Parathyroid adenoma (tissue), 2 donors: ENCODE measurements at regions not wholly inside any gene's neighbourhood (a gene's known extent, or its start where the extent isn't known, plus 50 kb on each side); places are given as distances from the start of the nearest gene placed in this dataset.

ENCODE experiments used
- H2AFZ ChIP-seq: fragments of 300-600 bp; sonication (generic); one replicate; pipeline ENCODE4 v1.7.0; 2017; ENCODE audit warnings: antibody characterized with exemption, mild to moderate bottlenecking
- H3K27ac ChIP-seq: fragments of 300-600 bp; sonication (generic); one replicate; pipeline ENCODE4 v1.7.0; 2017
- H3K27me3 ChIP-seq: fragments of 300-600 bp; sonication (generic); one replicate; pipeline ENCODE4 v1.7.0; 2017; ENCODE audit warnings: low read length; ENCODE audit not compliant: control insufficient read depth, insufficient read depth
- H3K36me3 ChIP-seq: fragments of 300-600 bp; sonication (generic); one replicate; pipeline ENCODE4 v1.7.0; 2017; ENCODE audit warnings: low read length; ENCODE audit not compliant: control insufficient read depth, insufficient read depth
- H3K4me1 ChIP-seq: fragments of 300-600 bp; sonication (generic); one replicate; pipeline ENCODE4 v1.7.0; 2017; ENCODE audit warnings: control low read depth
- H3K4me2 ChIP-seq: fragments of 300-600 bp; sonication (generic); one replicate; pipeline ENCODE4 v1.7.0; 2017; ENCODE audit warnings: low read length
- H3K4me3 ChIP-seq: fragments of 300-600 bp; sonication (generic); one replicate; pipeline ENCODE4 v1.7.0; 2017; ENCODE audit warnings: low read depth, low read length
- H3K79me2 ChIP-seq: fragments of 300-600 bp; sonication (generic); one replicate; pipeline ENCODE4 v1.7.0; 2017; ENCODE audit warnings: control low read depth
- H3K9ac ChIP-seq: fragments of 300-600 bp; sonication (generic); one replicate; pipeline ENCODE4 v1.7.0; 2017; ENCODE audit warnings: mild to moderate bottlenecking
- H3K9me3 ChIP-seq: fragments of 300-600 bp; sonication (generic); one replicate; pipeline ENCODE4 v1.7.0; 2017; ENCODE audit warnings: low read length; ENCODE audit not compliant: control insufficient read depth
- TF ChIP-seq, protein P1 (sequence below): fragments of 300-600 bp; sonication (generic); IDR thresholded peaks from one replicate; pipeline ENCODE4 v1.7.0; 2017; ENCODE audit warnings: antibody characterized with exemption, mild to moderate bottlenecking
- donor health status: primary hyperparathyroidism.

DNA sequence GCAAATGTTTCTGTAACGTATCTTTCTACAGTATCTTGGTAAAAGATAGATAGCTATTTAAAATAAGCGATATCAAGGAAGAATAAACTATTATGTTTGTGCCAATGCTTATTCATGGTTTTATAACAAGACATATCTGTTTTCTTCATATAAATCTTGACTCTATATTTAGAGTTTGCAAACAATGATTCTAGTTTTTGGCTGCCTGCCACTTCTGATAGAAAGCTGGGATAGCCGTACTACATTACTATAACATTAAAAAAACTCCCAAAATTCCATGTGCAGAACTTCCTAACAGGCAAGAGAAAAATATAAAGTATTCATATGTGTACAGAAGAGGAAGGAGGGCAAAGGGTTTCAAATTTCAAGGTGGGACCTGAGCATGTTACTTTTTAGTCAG lies 985.0 kb downstream of the BCL11A start:
- Histone ChIP-seq H3K36me3 (no peaks in the 10 kb centered on the region), H3K27ac (no peak overlapping the region), H3K9ac (no peak overlapping the region), H3K4me3 (no peak overlapping the region), H2AFZ (no peak overlapping the region), H3K27me3 (no peaks in the 10 kb centered on the region), H3K4me2 (no peak overlapping the region), H3K9me3 (no peaks in the 10 kb centered on the region), H3K4me1 (no peaks in the 10 kb centered on the region), H3K79me2 (no peaks in the 10 kb centered on the region)
- TF ChIP-seq, protein P1, sequence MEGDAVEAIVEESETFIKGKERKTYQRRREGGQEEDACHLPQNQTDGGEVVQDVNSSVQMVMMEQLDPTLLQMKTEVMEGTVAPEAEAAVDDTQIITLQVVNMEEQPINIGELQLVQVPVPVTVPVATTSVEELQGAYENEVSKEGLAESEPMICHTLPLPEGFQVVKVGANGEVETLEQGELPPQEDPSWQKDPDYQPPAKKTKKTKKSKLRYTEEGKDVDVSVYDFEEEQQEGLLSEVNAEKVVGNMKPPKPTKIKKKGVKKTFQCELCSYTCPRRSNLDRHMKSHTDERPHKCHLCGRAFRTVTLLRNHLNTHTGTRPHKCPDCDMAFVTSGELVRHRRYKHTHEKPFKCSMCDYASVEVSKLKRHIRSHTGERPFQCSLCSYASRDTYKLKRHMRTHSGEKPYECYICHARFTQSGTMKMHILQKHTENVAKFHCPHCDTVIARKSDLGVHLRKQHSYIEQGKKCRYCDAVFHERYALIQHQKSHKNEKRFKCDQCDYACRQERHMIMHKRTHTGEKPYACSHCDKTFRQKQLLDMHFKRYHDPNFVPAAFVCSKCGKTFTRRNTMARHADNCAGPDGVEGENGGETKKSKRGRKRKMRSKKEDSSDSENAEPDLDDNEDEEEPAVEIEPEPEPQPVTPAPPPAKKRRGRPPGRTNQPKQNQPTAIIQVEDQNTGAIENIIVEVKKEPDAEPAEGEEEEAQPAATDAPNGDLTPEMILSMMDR, result no peak

DNA sequence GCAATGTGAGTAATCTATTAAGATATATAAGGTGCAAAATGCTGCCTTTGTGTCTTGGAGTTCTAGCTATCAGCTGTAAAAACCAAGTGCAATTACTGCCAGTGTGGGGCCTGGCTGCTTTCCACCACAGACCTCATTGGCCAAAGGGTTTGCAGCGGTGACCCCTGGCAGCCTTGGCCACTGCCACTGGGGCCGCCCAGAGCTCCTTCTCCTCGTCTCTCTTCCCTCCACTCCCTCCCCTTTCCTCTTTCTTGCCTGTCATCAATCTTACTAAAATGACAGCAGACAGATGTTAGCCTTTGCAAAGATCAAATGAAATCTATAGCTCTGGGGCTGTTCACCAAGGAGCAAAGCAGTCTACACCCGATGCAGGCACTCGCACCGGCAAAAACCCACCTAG lies 986.3 kb downstream of the BCL11A start:
- Histone ChIP-seq H3K9me3 (no peaks in the 10 kb centered on the region), H3K4me3 (no peak overlapping the region), H3K9ac (no peak overlapping the region), H3K4me2 (no peak overlapping the region), H3K79me2 (no peaks in the 10 kb centered on the region), H3K4me1 (no peaks in the 10 kb centered on the region), H3K36me3 (no peaks in the 10 kb centered on the region), H3K27me3 (no peaks in the 10 kb centered on the region), H3K27ac (no peak overlapping the region), H2AFZ (no peak overlapping the region)
- TF ChIP-seq, protein P1, result no peak

DNA sequence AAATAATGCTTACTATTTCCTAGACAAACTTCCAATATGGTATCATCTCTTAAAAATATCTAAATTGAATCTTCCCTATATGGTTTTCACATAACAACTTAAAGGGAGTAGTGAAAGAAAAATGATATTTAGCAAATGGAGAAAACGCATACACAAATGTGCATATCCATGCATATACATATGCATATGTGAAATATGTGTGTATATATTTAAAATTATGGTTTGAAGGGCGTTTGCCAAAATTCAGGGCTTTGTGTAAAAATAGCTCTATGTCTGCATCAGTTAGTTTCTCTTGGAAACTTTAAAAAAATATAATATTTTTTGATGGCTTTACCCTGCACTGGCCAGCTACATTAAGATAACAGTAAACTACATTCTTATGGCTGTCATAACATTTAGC lies 986.7 kb downstream of the BCL11A start:
- H3K36me3 ChIP-seq, result no peaks in the 10 kb centered on the region
- H3K4me3 ChIP-seq, result no peak overlapping the region
- TF ChIP-seq, protein P1, result no peak
- H3K9me3 ChIP-seq, result no peaks in the 10 kb centered on the region
- no peak overlapping the region for H2AFZ ChIP-seq
- H3K9ac ChIP-seq, result no peak overlapping the region
- H3K4me2 ChIP-seq, result no peak overlapping the region
- no peaks in the 10 kb centered on the region for H3K79me2 ChIP-seq
- H3K4me1 ChIP-seq, result no peaks in the 10 kb centered on the region
- H3K27me3 ChIP-seq, result no peaks in the 10 kb centered on the region
- H3K27ac ChIP-seq, result no peak overlapping the region

DNA sequence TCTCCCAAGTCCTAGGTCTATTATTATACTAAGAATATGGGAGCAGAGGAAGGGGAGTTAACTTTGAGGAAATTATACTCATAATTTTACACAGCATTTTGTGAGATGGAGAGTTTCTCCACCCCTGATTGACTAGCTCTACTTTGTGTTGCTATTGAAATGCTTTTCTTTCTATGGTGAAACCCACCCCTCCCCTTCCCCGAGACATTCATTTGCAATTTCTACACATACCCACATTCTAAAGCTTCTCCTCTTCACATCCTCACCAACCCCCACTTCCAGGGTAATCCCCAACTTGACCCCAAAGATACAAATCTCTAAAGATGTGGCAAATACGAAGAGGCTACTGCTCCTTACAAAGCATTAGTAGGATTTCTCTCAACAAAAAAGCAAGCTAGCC lies 992.2 kb downstream of the BCL11A start:
- H3K79me2 ChIP-seq, result no peaks in the 10 kb centered on the region
- no peaks in the 10 kb centered on the region for H3K27me3 ChIP-seq
- no peak overlapping the region for H3K27ac ChIP-seq
- no peaks in the 10 kb centered on the region for H3K36me3 ChIP-seq
- no peak overlapping the region for H3K4me3 ChIP-seq
- no peaks in the 10 kb centered on the region for H3K9me3 ChIP-seq
- no peak overlapping the region for H3K4me2 ChIP-seq
- TF ChIP-seq, protein P1, result no peak
- no peak overlapping the region for H3K9ac ChIP-seq
- no peak overlapping the region for H2AFZ ChIP-seq
- no peaks in the 10 kb centered on the region for H3K4me1 ChIP-seq

DNA sequence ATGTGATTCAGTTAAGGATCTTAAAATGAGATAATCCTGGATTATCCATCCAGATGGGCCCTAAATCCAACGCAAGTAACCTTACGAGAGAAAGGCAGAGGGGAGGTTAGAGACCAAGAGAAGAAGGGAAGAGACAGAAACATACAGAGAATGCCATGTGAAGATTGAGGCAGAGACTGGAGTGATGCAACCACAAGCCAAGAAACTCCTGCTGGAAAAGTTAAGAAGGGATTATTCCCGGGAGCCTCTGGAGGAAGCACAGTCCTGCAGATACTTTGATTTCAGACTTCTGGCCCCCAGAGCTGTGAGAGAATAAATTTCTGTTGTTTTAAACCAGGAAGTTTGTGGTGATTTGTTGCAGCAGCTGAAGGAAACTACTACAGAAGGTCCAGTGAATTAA lies 992.7 kb downstream of the BCL11A start:
- Histone ChIP-seq H3K27me3 (no peaks in the 10 kb centered on the region), H3K9ac (no peak overlapping the region), H3K36me3 (no peaks in the 10 kb centered on the region), H3K4me3 (no peak overlapping the region), H2AFZ (no peak overlapping the region), H3K27ac (no peak overlapping the region), H3K4me2 (no peak overlapping the region), H3K9me3 (no peaks in the 10 kb centered on the region), H3K79me2 (no peaks in the 10 kb centered on the region), H3K4me1 (no peaks in the 10 kb centered on the region)
- TF ChIP-seq, protein P1, result no peak
